ENCODE measurements at regions not wholly inside any gene's neighbourhood (a gene's known extent, or its start where the extent isn't known, plus 50 kb on each side); places are given as distances from the start of the nearest gene placed in this dataset.

DNA sequence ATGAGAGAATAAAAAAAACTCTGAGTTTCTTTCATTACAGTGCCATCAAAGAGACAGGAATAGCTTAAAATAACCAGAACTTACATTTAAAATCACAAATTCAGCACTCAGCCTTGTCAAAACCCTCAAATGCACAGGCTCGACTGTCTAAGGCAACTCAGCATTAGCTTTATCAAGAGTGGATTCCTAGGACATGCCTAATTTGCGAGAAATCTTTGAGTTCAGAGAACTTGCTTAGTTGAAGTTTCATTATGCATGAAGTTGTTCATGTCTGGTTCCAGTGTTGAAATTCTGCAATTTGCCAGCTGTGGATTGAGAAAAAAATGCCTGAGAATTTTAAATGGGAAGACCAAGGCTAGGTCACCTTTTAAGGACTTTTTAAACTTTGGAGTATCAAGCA lies 151.1 kb downstream of the LRRC70 start:
- H3K36me3 Mint-ChIP-seq (ENCODE audit: low read depth): no peaks in the 10 kb centered on the region
- no peaks in the 10 kb centered on the region for H3K4me1 Mint-ChIP-seq (ENCODE audit: low read depth)

DNA sequence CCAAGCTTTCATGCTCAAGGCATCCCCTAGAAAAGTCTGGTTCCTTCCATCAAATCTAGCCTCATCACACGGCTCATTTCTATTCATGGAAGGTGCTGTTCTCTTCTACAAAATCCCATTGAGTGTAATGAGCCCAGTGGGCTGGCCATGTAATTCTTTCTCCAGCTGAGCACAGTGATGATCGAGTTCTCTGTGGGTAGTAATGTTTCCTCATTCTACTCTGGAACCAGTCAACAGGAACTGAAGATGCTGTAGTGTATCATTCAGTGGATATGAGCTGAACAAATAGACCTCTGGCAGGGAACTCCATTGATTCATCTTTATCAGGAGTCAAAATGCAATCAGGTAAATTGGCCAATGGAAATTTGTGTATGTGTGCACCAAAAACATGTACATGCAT lies 149.2 kb downstream of the LRRC70 start:
- Mint-ChIP-seq H3K36me3 (ENCODE audit: low read depth) (no peaks in the 10 kb centered on the region), H3K4me3 (no peak overlapping the region), H3K27ac (no peak overlapping the region), H3K4me1 (ENCODE audit: low read depth) (no peaks in the 10 kb centered on the region), H3K9me3 (no peaks in the 10 kb centered on the region), H3K27me3 (ENCODE audit: insufficient read depth) (no peaks in the 10 kb centered on the region; the same call in 1 of the 2 replicates)
- TF ChIP-seq CTCF (IDR thresholded peaks at IDR 0.05): no peak
- no peak for DNase-seq

More for the DNA sequence above, 151.1 kb downstream of the LRRC70 start:
- Mint-ChIP-seq H3K27me3 (ENCODE audit: insufficient read depth) (no peaks in the 10 kb centered on the region; the same call in 1 of the 2 replicates), H3K9me3 (peaks cover 5% of the 10 kb centered on the region; the same call in 1 of the 2 replicates), H3K4me3 (no peak overlapping the region), H3K27ac (no peak overlapping the region)
- DNase-seq: no peak
- no peak for TF ChIP-seq CTCF (IDR thresholded peaks at IDR 0.05)

DNA sequence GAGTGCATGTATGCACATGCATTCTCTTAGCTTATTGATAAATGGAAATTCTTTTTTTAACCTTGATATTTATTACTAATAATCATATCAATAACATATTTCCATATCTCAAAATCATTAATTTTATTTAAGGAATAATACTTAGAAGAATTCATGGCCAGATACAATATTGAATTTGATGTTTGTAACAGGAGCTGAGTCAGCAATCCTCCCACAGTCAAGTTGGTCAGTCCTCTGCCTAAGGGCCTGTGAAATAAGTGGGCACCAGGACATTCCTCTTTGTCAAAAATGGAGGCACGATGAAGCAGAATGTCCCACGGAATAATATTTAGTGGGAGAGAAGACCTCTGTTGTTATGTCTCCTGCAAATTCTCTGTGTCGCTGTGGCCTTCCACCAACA lies 148.6 kb downstream of the LRRC70 start:
- H3K27me3 Mint-ChIP-seq (ENCODE audit: insufficient read depth): no peaks in the 10 kb centered on the region; the same call in 1 of the 2 replicates
- no peaks in the 10 kb centered on the region for H3K36me3 Mint-ChIP-seq (ENCODE audit: low read depth)
- H3K4me3 Mint-ChIP-seq: no peak overlapping the region
- no peaks in the 10 kb centered on the region for H3K4me1 Mint-ChIP-seq (ENCODE audit: low read depth)
- H3K27ac Mint-ChIP-seq: no peak overlapping the region
- H3K9me3 Mint-ChIP-seq: no peaks in the 10 kb centered on the region
- DNase-seq: no peak
- no peak for TF ChIP-seq CTCF (IDR thresholded peaks at IDR 0.05)

DNA sequence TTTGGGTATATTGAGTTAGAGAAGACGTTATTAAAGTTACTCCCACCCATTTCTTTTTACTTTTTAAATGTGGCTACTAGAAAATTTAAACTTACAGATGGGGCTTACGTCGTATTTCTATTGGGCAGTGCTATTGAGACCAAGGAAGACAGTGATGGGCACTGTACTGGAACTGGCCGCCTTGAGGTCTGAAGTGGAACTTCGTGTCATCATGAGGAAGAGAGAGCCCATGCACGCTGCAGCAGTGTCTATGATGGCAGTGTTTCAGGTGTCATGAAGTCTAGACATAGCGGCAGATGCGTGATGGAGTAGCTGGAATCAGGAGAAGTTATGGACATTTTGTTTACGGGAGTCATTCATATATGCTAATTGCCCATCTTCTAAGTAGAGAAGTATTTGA lies 143.7 kb downstream of the LRRC70 start:
- Mint-ChIP-seq H3K9me3 (no peaks in the 10 kb centered on the region), H3K27ac (no peak overlapping the region), H3K4me3 (no peak overlapping the region)

GRCh38 chr5:62720031-62720441 lies 141.4 kb downstream of the LRRC70 start:
- Mint-ChIP-seq H3K9me3 (no peaks in the 10 kb centered on the region), H3K4me1 (ENCODE audit: low read depth) (no peaks in the 10 kb centered on the region), H3K36me3 (ENCODE audit: low read depth) (no peaks in the 10 kb centered on the region), H3K27ac (no peak overlapping the region), H3K27me3 (ENCODE audit: insufficient read depth) (peaks cover 14% of the 10 kb centered on the region; the same call in 1 of the 2 replicates), H3K4me3 (no peak overlapping the region)
- DNase-seq: peak; percentile 23
- TF ChIP-seq CTCF (IDR thresholded peaks at IDR 0.05): peak; percentile 40

More for the DNA sequence above, 143.7 kb downstream of the LRRC70 start:
- no peak for DNase-seq
- H3K36me3 Mint-ChIP-seq (ENCODE audit: low read depth): no peaks in the 10 kb centered on the region
- H3K4me1 Mint-ChIP-seq (ENCODE audit: low read depth): no peaks in the 10 kb centered on the region
- peaks cover 14% of the 10 kb centered on the region; the same call in 1 of the 2 replicates for H3K27me3 Mint-ChIP-seq (ENCODE audit: insufficient read depth)
- TF ChIP-seq CTCF (IDR thresholded peaks at IDR 0.05): peak; percentile 19; the same call in 1 of the 2 replicates
